ENCODE measurements at regions not wholly inside any gene's neighbourhood (a gene's known extent, or its start where the extent isn't known, plus 50 kb on each side); places are given as distances from the start of the nearest gene placed in this dataset.

- no peak for DNase-seq (ENCODE audit: low spot score)
Measured at GRCh38 chr22:48178536-48178935, 1416.1 kb downstream of the TBC1D22A start.

GRCh38 chr22:48177631-48178030 is 1415.2 kb downstream of the TBC1D22A start:
- DNase-seq (ENCODE audit: low spot score), result no peak

GRCh38 chr22:48175721-48176120 is 1413.3 kb downstream of the TBC1D22A start:
- DNase-seq (ENCODE audit: low spot score), result no peak

- no peak for DNase-seq (ENCODE audit: low spot score)
Measured at GRCh38 chr22:48173773-48174160, 1411.3 kb downstream of the TBC1D22A start.

- DNase-seq (ENCODE audit: low spot score), result no peak
Measured at GRCh38 chr22:48173061-48173772, 1410.8 kb downstream of the TBC1D22A start.

GRCh38 chr22:48171271-48171691 is 1408.8 kb downstream of the TBC1D22A start:
- no peak for DNase-seq (ENCODE audit: low spot score)

- no peak for DNase-seq (ENCODE audit: low spot score)
Measured at GRCh38 chr22:48169227-48169626, 1406.8 kb downstream of the TBC1D22A start.

GRCh38 chr22:48167238-48167637 is 1404.8 kb downstream of the TBC1D22A start:
- DNase-seq (ENCODE audit: low spot score), result no peak

GRCh38 chr22:48161298-48161697 is 1398.8 kb downstream of the TBC1D22A start:
- DNase-seq (ENCODE audit: low spot score), result no peak

- no peak for DNase-seq (ENCODE audit: low spot score)
Measured at GRCh38 chr22:48157676-48158075, 1395.2 kb downstream of the TBC1D22A start.

- no peak for DNase-seq (ENCODE audit: low spot score)
Measured at GRCh38 chr22:48156603-48157355, 1394.3 kb downstream of the TBC1D22A start.

GRCh38 chr22:48155446-48155845 is 1393.0 kb downstream of the TBC1D22A start:
- no peak for DNase-seq (ENCODE audit: low spot score)

GRCh38 chr22:48154943-48155240 is 1392.4 kb downstream of the TBC1D22A start:
- no peak for DNase-seq (ENCODE audit: low spot score)

GRCh38 chr22:48154169-48154942 is 1391.9 kb downstream of the TBC1D22A start:
- DNase-seq (ENCODE audit: low spot score), result no peak

GRCh38 chr22:48153726-48154125 is 1391.3 kb downstream of the TBC1D22A start:
- no peak for DNase-seq (ENCODE audit: low spot score)

- DNase-seq (ENCODE audit: low spot score), result no peak
Measured at GRCh38 chr22:48152916-48153315, 1390.5 kb downstream of the TBC1D22A start.

- no peak for DNase-seq (ENCODE audit: low spot score)
Measured at GRCh38 chr22:48152164-48152775, 1389.8 kb downstream of the TBC1D22A start.

GRCh38 chr22:48151641-48152040 is 1389.2 kb downstream of the TBC1D22A start:
- no peak for DNase-seq (ENCODE audit: low spot score)

- DNase-seq (ENCODE audit: low spot score), result no peak
Measured at GRCh38 chr22:48147831-48148230, 1385.4 kb downstream of the TBC1D22A start.

GRCh38 chr22:48147404-48147803 is 1385.0 kb downstream of the TBC1D22A start:
- DNase-seq (ENCODE audit: low spot score), result no peak

- no peak for DNase-seq (ENCODE audit: low spot score)
Measured at GRCh38 chr22:48146426-48146825, 1384.0 kb downstream of the TBC1D22A start.

GRCh38 chr22:48145738-48146137 is 1383.3 kb downstream of the TBC1D22A start:
- DNase-seq (ENCODE audit: low spot score), result no peak

GRCh38 chr22:48144318-48144717 is 1381.9 kb downstream of the TBC1D22A start:
- DNase-seq (ENCODE audit: low spot score), result no peak

Data from AG08396 (cell line).